GM23338 (cell line): ENCODE measurements at regions not wholly inside any gene's neighbourhood (a gene's known extent, or its start where the extent isn't known, plus 50 kb on each side); places are given as distances from the start of the nearest gene placed in this dataset.

Experiments
- ATAC-seq: fragments of 200-7000 bp; cut with Tn5 transposase; 3 replicates; pipeline ENCODE4 v1.9.1; 2020
- DNase-seq: peaks from one replicate; pipeline ENCODE4 v3.0.0-alpha.2; 2015; ENCODE audit warnings: low spot score
- H2AFZ ChIP-seq: fragments of 200-600 bp; sonication (generic); 2 replicates; pipeline ENCODE4 v1.8.0; 2016; ENCODE audit warnings: antibody characterized with exemption, mild to moderate bottlenecking, moderate library complexity
- H3F3A ChIP-seq: fragments of 200-600 bp; sonication (generic); replicated peaks from 2 replicates; pipeline ENCODE4 v1.8.0; 2017; ENCODE audit warnings: antibody characterized with exemption, mixed run types, low read depth
- H3K27ac ChIP-seq: fragments of 200-600 bp; sonication (generic); 2 replicates; pipeline ENCODE4 v1.6.1; 2016; ENCODE audit warnings: low read depth
- H3K27me3 ChIP-seq: fragments of 200-600 bp; sonication (generic); 2 replicates; pipeline ENCODE4 v1.8.0; 2016; ENCODE audit warnings: mild to moderate bottlenecking, mixed run types, moderate library complexity; ENCODE audit not compliant: insufficient read depth
- H3K36me3 ChIP-seq: fragments of 200-600 bp; sonication (generic); 2 replicates; pipeline ENCODE4 v1.8.0; 2016; ENCODE audit warnings: mild to moderate bottlenecking; ENCODE audit not compliant: insufficient read depth
- H3K4me1 ChIP-seq: fragments of 200-600 bp; sonication (generic); 2 replicates; pipeline ENCODE4 v1.8.0; 2016; ENCODE audit warnings: mild to moderate bottlenecking, moderate library complexity; ENCODE audit not compliant: insufficient read depth
- H3K4me2 ChIP-seq: fragments of 200-600 bp; sonication (generic); 2 replicates; pipeline ENCODE4 v1.7.1; 2017; ENCODE audit warnings: mixed run types
- H3K4me3 ChIP-seq: fragments of 200-600 bp; sonication (generic); 2 replicates; pipeline ENCODE4 v1.6.1; 2016; ENCODE audit warnings: mixed run types
- H3K79me2 ChIP-seq: fragments of 200-600 bp; sonication (generic); replicated peaks from 2 replicates; pipeline ENCODE4 v1.8.0; 2017; ENCODE audit warnings: mild to moderate bottlenecking; ENCODE audit not compliant: insufficient read depth
- H3K9me2 ChIP-seq: fragments of 200-600 bp; sonication (generic); 2 replicates; pipeline ENCODE4 v1.8.0; 2017; ENCODE audit not compliant: insufficient read depth
- H4K20me1 ChIP-seq: fragments of 200-600 bp; sonication (generic); replicated peaks from 2 replicates; pipeline ENCODE4 v1.8.0; 2017; ENCODE audit warnings: mild to moderate bottlenecking; ENCODE audit not compliant: insufficient read depth
- H3K27ac Mint-ChIP-seq: 2 replicates; pipeline ENCODE4 v1.8.0; 2020; ENCODE audit warnings: inconsistent platforms, mild to moderate bottlenecking, moderate library complexity, mixed read lengths
- H3K27me3 Mint-ChIP-seq: 3 replicates; pipeline ENCODE4 v1.8.0; 2022; ENCODE audit warnings: low read depth, mild to moderate bottlenecking, moderate library complexity, mixed read lengths, inconsistent platforms; ENCODE audit not compliant: insufficient read depth, poor library complexity
- H3K36me3 Mint-ChIP-seq: 3 replicates; pipeline ENCODE4 v1.8.0; 2021; ENCODE audit warnings: low read depth, mild to moderate bottlenecking, inconsistent platforms, moderate library complexity, mixed read lengths
- H3K4me1 Mint-ChIP-seq: 3 replicates; pipeline ENCODE4 v1.8.0; 2020; ENCODE audit warnings: mild to moderate bottlenecking, inconsistent platforms, mixed read lengths
- H3K4me3 Mint-ChIP-seq: 3 replicates; pipeline ENCODE4 v1.8.0; 2021; ENCODE audit warnings: moderate library complexity, mild to moderate bottlenecking, inconsistent platforms, mixed read lengths
- H3K9me3 Mint-ChIP-seq: 3 replicates; pipeline ENCODE4 v1.8.0; 2020; ENCODE audit warnings: moderate library complexity, mild to moderate bottlenecking, inconsistent platforms, mixed read lengths
- CREB1 ChIP-seq: fragments of 250-450 bp; sonication (Bioruptor Pico); IDR thresholded peaks from 2 replicates; pipeline ENCODE4 v1.5.0; 2020; ENCODE audit warnings: low read depth, mild to moderate bottlenecking, moderate library complexity
- ETS1 ChIP-seq: IDR thresholded peaks from 2 replicates; pipeline ENCODE4 v1.6.1; 2016; ENCODE audit warnings: antibody characterized with exemption
- EZH2phosphoT487 ChIP-seq: fragments of 200-600 bp; sonication (generic); IDR thresholded peaks from one replicate; pipeline ENCODE4 v1.8.1; 2018; ENCODE audit warnings: antibody characterized with exemption; ENCODE audit not compliant: unreplicated experiment
- JUNB ChIP-seq: IDR thresholded peaks from one replicate; pipeline ENCODE4 v1.6.1; 2016; ENCODE audit warnings: antibody characterized with exemption; ENCODE audit not compliant: unreplicated experiment
- STAT1 ChIP-seq: IDR thresholded peaks from one replicate; pipeline ENCODE4 v1.6.1; 2016; ENCODE audit warnings: antibody characterized with exemption; ENCODE audit not compliant: unreplicated experiment
- ZNF114 ChIP-seq: fragments of 250-450 bp; sonication (Bioruptor Pico); IDR thresholded peaks from 2 replicates; pipeline ENCODE4 v1.5.0; 2020; ENCODE audit warnings: mild to moderate bottlenecking, moderate library complexity
- ZNF331 ChIP-seq: fragments of 250-450 bp; sonication (Bioruptor Pico); IDR thresholded peaks from 2 replicates; pipeline ENCODE4 v1.5.0; 2020; ENCODE audit warnings: low read depth, mild to moderate bottlenecking, moderate library complexity
- TF ChIP-seq, protein P1 (sequence below): IDR thresholded peaks from one replicate; pipeline ENCODE4 v1.6.1; 2018; ENCODE audit warnings: antibody characterized with exemption; ENCODE audit not compliant: unreplicated experiment
- TF ChIP-seq, protein P2 (sequence below), 2 experiments: fragments of 200-600 bp in 1 of 2; sonication (generic) in 1 of 2; conservative IDR thresholded peaks; 2 replicates each; pipeline versions ENCODE4 v1.5.1 to v1.6.1; 2016 to 2017; ENCODE audit warnings: antibody characterized with exemption in 2 of 2, low read depth in 2 of 2, mild to moderate bottlenecking in 2 of 2, moderate library complexity in 1 of 2

DNA sequence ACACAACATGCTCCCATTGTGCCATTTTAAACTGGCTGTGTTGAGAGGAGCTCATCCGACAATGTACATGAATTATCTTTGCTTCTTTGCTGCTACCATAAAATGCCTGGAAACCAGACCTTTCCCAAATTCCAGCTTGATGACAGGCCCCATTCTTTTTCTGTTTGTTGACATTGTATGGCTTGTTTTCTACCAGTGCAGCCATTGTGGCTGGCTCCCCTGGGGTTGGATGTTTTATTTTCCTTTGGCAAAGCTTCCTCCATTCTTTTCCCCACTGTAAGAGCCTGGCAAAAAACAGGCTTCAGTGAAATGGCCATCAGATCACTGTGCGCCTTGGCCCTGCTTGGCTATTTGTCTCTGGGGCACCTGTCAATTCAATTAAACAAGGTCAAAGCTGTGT is 532.5 kb downstream of the VRK1 start:
- Histone ChIP-seq H4K20me1 (no peaks in the 10 kb centered on the region), H3K36me3 (no peaks in the 10 kb centered on the region), H3K4me1 (no peaks in the 10 kb centered on the region), H3K9me2 (peaks cover 4% of the 10 kb centered on the region; the same call in 1 of the 2 replicates), H3F3A (no peaks in the 10 kb centered on the region), H3K4me3 (no peak overlapping the region), H3K27me3 (no peaks in the 10 kb centered on the region), H3K27ac (no peak overlapping the region), H3K79me2 (no peaks in the 10 kb centered on the region), H3K4me2 (no peak overlapping the region), H2AFZ (no peak overlapping the region)
- DNase-seq (no peak), ATAC-seq (no peak; the same call in 2 of the 3 replicates)
- no peak overlapping the region for H3K4me3 Mint-ChIP-seq
- H3K9me3 Mint-ChIP-seq: no peaks in the 10 kb centered on the region
- H3K27ac Mint-ChIP-seq: no peak overlapping the region
- H3K4me1 Mint-ChIP-seq: 0 out of 3 replicates have a peak, but pooled peaks cover 3% of the 10 kb centered on the region
- no peaks in the 10 kb centered on the region for H3K36me3 Mint-ChIP-seq
- TF ChIP-seq, protein P1, sequence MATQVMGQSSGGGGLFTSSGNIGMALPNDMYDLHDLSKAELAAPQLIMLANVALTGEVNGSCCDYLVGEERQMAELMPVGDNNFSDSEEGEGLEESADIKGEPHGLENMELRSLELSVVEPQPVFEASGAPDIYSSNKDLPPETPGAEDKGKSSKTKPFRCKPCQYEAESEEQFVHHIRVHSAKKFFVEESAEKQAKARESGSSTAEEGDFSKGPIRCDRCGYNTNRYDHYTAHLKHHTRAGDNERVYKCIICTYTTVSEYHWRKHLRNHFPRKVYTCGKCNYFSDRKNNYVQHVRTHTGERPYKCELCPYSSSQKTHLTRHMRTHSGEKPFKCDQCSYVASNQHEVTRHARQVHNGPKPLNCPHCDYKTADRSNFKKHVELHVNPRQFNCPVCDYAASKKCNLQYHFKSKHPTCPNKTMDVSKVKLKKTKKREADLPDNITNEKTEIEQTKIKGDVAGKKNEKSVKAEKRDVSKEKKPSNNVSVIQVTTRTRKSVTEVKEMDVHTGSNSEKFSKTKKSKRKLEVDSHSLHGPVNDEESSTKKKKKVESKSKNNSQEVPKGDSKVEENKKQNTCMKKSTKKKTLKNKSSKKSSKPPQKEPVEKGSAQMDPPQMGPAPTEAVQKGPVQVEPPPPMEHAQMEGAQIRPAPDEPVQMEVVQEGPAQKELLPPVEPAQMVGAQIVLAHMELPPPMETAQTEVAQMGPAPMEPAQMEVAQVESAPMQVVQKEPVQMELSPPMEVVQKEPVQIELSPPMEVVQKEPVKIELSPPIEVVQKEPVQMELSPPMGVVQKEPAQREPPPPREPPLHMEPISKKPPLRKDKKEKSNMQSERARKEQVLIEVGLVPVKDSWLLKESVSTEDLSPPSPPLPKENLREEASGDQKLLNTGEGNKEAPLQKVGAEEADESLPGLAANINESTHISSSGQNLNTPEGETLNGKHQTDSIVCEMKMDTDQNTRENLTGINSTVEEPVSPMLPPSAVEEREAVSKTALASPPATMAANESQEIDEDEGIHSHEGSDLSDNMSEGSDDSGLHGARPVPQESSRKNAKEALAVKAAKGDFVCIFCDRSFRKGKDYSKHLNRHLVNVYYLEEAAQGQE: no peak
- TF ChIP-seq ZNF331 (no peak), CREB1 (CRISPR knock-in tag) (no peak), ETS1 (no peak), ZNF114 (CRISPR knock-in tag) (no peak), EZH2phosphoT487 (no peak), JUNB (no peak)
- TF ChIP-seq, protein P2, sequence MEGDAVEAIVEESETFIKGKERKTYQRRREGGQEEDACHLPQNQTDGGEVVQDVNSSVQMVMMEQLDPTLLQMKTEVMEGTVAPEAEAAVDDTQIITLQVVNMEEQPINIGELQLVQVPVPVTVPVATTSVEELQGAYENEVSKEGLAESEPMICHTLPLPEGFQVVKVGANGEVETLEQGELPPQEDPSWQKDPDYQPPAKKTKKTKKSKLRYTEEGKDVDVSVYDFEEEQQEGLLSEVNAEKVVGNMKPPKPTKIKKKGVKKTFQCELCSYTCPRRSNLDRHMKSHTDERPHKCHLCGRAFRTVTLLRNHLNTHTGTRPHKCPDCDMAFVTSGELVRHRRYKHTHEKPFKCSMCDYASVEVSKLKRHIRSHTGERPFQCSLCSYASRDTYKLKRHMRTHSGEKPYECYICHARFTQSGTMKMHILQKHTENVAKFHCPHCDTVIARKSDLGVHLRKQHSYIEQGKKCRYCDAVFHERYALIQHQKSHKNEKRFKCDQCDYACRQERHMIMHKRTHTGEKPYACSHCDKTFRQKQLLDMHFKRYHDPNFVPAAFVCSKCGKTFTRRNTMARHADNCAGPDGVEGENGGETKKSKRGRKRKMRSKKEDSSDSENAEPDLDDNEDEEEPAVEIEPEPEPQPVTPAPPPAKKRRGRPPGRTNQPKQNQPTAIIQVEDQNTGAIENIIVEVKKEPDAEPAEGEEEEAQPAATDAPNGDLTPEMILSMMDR (conservative IDR thresholded peaks at IDR 0.05; ENCODE audit: low read depth in 2 of 2): no peak
- no peaks in the 10 kb centered on the region for H3K27me3 Mint-ChIP-seq

- H3K27ac ChIP-seq: no peak overlapping the region
- no peaks in the 10 kb centered on the region for H3F3A ChIP-seq
- H3K27me3 ChIP-seq: no peaks in the 10 kb centered on the region
- H3K4me1 ChIP-seq: no peaks in the 10 kb centered on the region
- no peaks in the 10 kb centered on the region for H3K9me3 Mint-ChIP-seq
- no peaks in the 10 kb centered on the region for H3K36me3 ChIP-seq
- H3K79me2 ChIP-seq: no peaks in the 10 kb centered on the region
- TF ChIP-seq STAT1: no peak
- no peak for TF ChIP-seq CREB1 (CRISPR knock-in tag)
- TF ChIP-seq EZH2phosphoT487: no peak
- TF ChIP-seq, protein P1: no peak
- 0 out of 3 replicates have a peak, but pooled peaks cover 3% of the 10 kb centered on the region for H3K4me1 Mint-ChIP-seq
- DNase-seq (no peak), ATAC-seq (no peak)
- H3K27ac Mint-ChIP-seq: no peak overlapping the region
- H3K4me2 ChIP-seq: no peak overlapping the region
- no peak overlapping the region for H2AFZ ChIP-seq
- H3K4me3 Mint-ChIP-seq: no peak overlapping the region
- no peaks in the 10 kb centered on the region for H3K27me3 Mint-ChIP-seq
- no peak overlapping the region for H3K4me3 ChIP-seq
- no peaks in the 10 kb centered on the region for H3K36me3 Mint-ChIP-seq
- no peaks in the 10 kb centered on the region for H4K20me1 ChIP-seq
- peaks cover 4% of the 10 kb centered on the region; the same call in 1 of the 2 replicates for H3K9me2 ChIP-seq
Observed at GRCh38 chr14:97331058-97331457, 533.9 kb downstream of the VRK1 start.
